ENCODE measurements at regions not wholly inside any gene's neighbourhood (a gene's known extent, or its start where the extent isn't known, plus 50 kb on each side); places are given as distances from the start of the nearest gene placed in this dataset.
"Not testable (repeated sequence)": the region's sequence is repeated elsewhere in the genome, so short reads cannot be mapped to it uniquely, and the experiment has no call there.

GRCh38 chr12:87001102-87001501 lies 744.9 kb upstream of the MGAT4C start:
- no peak for TF ChIP-seq CTCF (IDR thresholded peaks at IDR 0.05; ENCODE audit: borderline replicate concordance, insufficient read depth, low read depth, low read length)
- H3K4me3 ChIP-seq (ENCODE audit: low read depth, low read length): no peak overlapping the region

- no peak for TF ChIP-seq CTCF (IDR thresholded peaks at IDR 0.05; ENCODE audit: borderline replicate concordance, insufficient read depth, low read depth, low read length)
- no peak overlapping the region for H3K4me3 ChIP-seq (ENCODE audit: low read depth, low read length)
Measured at GRCh38 chr12:86985298-86985697, 729.1 kb upstream of the MGAT4C start.

- H3K4me3 ChIP-seq (ENCODE audit: low read depth, low read length): not testable (repeated sequence)
Measured at GRCh38 chr12:86970595-86970994, 714.4 kb upstream of the MGAT4C start.

- no peak overlapping the region for H3K4me3 ChIP-seq (ENCODE audit: low read depth, low read length)
- no peak for TF ChIP-seq CTCF (IDR thresholded peaks at IDR 0.05; ENCODE audit: borderline replicate concordance, insufficient read depth, low read depth, low read length)
Measured at GRCh38 chr12:86959766-86960458, 703.7 kb upstream of the MGAT4C start.

- H3K4me3 ChIP-seq (ENCODE audit: low read depth, low read length): no peak overlapping the region
- TF ChIP-seq CTCF (IDR thresholded peaks at IDR 0.05; ENCODE audit: borderline replicate concordance, insufficient read depth, low read depth, low read length): no peak
Measured at GRCh38 chr12:86950444-86950843, 694.3 kb upstream of the MGAT4C start.

- H3K4me3 ChIP-seq (ENCODE audit: low read depth, low read length): no peak overlapping the region
- TF ChIP-seq CTCF (IDR thresholded peaks at IDR 0.05; ENCODE audit: borderline replicate concordance, insufficient read depth, low read depth, low read length): no peak
Measured at GRCh38 chr12:86950043-86950442, 693.9 kb upstream of the MGAT4C start.

GRCh38 chr12:86948851-86949250 lies 692.7 kb upstream of the MGAT4C start:
- H3K4me3 ChIP-seq (ENCODE audit: low read depth, low read length): no peak overlapping the region
- TF ChIP-seq CTCF (IDR thresholded peaks at IDR 0.05; ENCODE audit: borderline replicate concordance, insufficient read depth, low read depth, low read length): no peak

Measured in GM12875 (cell line).